Erythroblast (primary cell): ENCODE measurements at regions not wholly inside any gene's neighbourhood (a gene's known extent, or its start where the extent isn't known, plus 50 kb on each side); places are given as distances from the start of the nearest gene placed in this dataset.
"Not testable (repeated sequence)": the region's sequence is repeated elsewhere in the genome, so short reads cannot be mapped to it uniquely, and the experiment has no call there.

Source experiments
- DNase-seq, 2 experiments: peaks; one replicate each; lab custom pipeline; 2025; lab: John Stamatoyannopoulos, UW
- GATA1 ChIP-seq: IDR thresholded peaks from 2 replicates; pipeline ENCODE4 v1.6.1; 2011; ENCODE audit warnings: low read depth, mild to moderate bottlenecking, control low read depth, low read length, moderate library complexity
- POLR2A ChIP-seq: IDR thresholded peaks from 2 replicates; pipeline ENCODE4 v1.6.1; 2011; ENCODE audit warnings: mild to moderate bottlenecking, low read length

DNA sequence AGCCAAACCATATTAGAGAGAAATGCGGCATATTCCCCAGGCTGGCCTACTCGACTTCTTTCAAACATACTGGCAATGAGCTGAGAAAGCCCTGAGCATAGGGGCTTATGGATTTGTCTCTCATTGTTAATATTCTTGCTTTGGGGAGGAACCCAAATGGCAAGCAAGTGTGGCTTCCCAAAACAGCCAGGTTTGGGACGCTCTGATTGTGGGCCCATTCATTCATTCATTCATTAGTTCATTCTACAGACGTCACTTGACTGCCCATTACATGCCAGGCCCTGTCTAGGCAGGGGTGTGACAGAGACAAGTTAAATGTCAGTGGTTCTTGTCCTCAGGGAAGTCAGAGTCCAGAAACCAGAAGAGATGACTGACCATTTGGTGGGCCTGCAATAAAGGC lies 77.4 kb upstream of the THBS1 start:
- TF ChIP-seq GATA1 (no peak), POLR2A (no peak)
- no peak for DNase-seq

DNA sequence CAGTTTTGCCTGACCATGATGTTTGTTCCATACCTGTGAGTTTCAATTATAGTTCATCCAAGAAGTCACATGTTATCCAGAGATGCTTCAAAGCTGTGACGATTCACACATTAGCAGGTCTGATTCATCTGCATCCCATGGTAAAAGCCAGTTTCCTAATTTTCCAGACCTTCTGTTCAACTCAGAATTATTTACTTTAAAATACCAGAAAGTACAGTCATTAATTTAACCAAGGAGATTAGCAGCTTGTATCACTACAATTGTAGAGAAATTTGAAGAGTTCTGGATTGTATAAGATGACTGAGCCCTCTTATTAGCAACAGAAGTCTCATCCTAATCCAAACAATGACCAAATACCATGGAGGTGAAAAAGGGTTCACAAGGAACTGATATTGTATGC lies 76.1 kb upstream of the THBS1 start:
- DNase-seq: no peak
- no peak for TF ChIP-seq POLR2A
- TF ChIP-seq GATA1: no peak

DNA sequence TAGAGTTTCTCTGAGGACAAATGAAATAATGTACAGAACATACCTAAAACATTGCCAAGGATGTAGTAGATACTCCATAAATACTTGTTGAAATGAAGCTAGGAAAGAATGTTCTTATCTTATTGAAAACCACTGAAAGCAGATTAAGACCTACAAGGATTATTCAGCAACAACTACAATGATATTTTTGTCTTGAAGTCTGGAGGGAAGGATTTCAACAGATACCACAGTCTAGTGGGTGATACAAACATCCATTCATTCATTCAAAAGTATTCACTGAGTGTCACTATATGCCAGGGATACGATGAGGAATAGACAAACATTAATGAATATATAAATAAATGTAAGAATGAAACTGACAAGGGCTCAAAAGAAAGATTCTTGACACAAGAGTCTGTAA lies 74.7 kb upstream of the THBS1 start:
- TF ChIP-seq GATA1: no peak
- TF ChIP-seq POLR2A: no peak
- DNase-seq: no peak

DNA sequence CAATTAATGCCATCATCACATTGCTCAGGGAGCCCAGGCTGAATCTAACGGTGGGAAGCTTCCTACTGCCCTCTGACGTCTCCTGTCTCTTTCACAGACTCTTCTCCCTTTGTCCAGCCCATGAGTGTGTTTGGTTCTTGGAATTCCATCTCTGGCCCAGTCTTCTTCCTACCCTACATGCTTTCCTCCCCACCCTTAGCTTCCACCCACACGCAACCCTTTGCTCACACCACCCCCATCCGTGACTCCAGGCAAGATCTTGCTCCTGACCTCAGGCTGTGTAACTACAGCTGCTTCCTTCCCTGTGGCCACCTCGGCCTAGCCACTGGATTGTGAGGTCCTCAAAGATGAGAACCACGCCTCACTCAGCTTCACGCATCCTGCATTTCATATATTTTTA lies 72.3 kb upstream of the THBS1 start:
- no peak for DNase-seq

DNA sequence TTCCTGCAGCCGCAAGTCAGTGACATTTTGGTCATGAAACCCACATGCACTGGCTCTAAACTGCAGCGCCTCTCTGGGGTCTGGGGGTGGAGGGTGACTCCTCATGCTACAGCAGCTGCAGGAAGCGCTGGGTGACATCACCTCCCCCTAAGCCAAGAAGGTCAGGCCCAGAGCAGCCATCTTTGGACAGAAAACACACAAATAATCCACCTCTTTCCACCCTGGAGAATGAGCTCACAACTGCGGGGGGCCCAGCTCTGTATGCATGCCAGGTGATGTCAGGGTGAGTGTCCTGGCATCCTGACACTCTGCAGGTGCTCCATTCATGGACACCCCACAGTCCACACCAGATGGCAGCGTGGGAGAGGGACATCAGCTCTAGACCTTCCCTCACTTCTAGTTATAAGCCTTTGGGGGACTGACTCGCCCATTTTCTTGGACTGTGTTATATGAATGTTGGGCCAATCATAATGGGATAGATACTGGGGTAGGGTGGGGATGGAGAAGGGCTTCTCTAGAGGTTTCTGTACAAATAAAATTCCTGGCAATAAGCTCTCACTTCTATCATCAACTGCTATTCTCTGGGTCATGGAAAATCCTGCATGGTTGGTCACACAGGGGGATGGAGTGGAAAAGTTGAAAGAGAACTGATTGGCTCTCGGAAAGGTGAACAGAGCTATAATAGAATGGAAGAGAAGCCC lies 70.7 kb upstream of the THBS1 start:
- DNase-seq: no peak
- no peak for TF ChIP-seq POLR2A
- TF ChIP-seq GATA1: no peak

More for the DNA sequence above, 72.3 kb upstream of the THBS1 start:
- no peak for TF ChIP-seq GATA1

DNA sequence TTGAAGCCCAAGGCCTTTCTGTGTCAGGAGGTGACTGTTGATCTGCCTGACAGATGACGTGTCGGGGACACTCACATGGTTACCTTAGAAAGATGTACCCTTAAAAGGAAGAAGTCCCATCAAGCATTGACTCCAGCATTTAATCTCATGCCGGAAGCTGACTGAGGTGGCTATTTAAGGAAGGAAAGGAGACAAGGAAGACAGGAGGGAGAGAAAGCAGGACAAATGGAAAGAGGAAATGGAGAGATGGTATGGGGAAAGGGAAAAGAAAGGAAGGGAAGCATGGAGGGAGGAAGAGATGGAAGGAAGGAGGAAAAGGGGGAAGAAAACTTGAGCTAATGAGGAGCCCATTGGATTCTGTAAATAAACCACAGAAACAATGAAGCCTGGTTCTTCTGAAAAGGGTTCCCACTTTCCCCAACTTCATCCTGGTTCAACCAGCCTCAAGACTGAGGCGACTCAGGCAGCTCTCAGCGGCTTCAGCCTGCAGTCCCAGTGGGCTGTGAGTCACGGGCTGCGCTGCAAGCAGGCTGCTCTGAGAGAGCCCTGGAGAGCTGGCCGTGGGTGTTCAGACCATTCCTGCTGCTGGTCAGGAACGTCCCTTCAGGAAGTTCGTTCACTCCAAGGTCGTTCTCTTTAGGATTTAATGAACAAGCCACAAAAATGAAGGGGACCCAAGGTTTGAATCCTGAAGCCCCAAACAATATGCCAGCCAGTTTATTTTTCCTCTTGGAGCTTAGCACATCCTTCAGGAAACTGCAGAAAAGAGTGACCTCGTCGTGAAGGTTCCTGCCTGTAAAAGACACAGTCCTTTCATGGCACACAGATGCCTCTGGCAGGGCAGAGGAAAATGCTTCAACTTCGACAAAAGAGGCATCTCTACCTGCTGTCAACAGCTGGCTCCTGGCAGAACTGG lies 69.6 kb upstream of the THBS1 start:
- no peak for TF ChIP-seq POLR2A
- TF ChIP-seq GATA1: no peak
- DNase-seq: no peak

DNA sequence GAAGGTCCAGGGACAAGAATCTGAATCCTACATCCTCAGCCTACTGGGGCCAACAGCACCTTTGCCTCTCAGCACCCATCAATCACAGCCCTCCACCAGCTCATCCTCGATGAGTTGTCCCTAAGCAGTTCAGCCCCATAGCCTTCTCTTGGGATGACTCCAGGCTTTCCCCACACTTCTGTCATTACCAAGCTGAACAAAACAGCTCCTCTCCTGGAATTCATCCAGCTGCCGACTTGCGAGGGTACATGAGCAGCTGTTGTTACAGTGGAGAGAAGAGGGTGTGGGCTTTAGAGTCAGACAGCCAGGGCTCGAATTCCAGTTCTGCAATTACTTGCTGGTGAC lies 69.0 kb upstream of the THBS1 start:
- TF ChIP-seq POLR2A (no peak), GATA1 (no peak)
- no peak for DNase-seq

DNA sequence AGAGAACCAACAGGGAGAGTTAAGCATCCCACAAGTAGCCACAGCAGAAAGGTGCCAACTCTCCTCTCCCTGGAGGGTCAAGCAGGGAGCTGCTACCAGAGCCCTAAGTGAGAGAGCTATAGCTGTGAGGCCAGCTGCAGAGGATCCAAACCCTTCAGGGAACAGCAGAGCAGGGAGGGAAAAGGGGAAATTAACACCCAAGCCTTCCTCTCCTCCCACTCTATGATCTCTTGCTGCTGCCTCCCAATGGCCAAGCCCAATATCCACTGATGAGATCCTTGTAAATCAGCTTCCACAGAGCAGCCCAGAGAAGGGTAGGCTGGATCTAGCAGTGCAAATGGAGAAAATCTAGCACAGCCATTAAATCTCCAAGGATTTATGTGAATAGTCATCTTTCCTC lies 68.2 kb upstream of the THBS1 start:
- no peak for DNase-seq
- TF ChIP-seq GATA1 (no peak), POLR2A (no peak)

DNA sequence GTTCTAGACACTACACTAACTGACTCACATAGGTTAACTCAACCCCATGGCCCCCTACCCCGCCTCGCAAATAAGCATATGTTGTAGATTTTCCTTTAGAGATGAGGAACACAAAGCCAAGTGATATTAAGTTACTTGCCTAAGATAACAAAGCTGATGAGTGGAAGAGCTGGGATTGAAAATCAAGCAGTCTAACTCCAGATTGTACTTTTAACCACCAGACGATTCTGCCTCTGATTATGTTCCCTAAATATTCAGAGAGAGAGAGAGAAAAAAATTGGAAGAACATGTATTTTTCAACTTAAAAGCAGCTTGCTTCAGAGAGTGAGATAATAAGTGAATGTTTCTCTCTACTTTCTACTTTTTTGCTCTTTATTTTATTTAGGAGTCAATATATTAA lies 66.9 kb upstream of the THBS1 start:
- no peak for TF ChIP-seq POLR2A
- TF ChIP-seq GATA1: no peak
- no peak for DNase-seq

DNA sequence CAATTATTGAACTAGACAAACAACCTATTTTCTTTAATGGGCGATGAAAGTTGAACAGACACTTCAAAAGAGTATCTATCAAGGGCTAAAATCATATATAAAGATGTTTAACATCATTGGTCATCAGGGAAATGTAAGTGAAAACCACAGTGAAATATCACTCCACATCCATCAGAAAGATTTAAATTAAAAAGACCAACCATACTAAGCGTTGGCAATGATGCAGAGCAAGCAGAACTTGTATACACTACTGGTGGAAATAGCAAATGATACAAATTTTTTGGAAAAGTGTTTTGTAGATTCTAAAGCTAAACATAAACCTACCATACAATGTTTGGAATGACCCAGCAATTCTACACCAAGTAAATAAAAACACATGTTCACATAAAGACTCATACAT lies 65.9 kb upstream of the THBS1 start:
- DNase-seq: no peak
- TF ChIP-seq GATA1 (no peak), POLR2A (no peak)

DNA sequence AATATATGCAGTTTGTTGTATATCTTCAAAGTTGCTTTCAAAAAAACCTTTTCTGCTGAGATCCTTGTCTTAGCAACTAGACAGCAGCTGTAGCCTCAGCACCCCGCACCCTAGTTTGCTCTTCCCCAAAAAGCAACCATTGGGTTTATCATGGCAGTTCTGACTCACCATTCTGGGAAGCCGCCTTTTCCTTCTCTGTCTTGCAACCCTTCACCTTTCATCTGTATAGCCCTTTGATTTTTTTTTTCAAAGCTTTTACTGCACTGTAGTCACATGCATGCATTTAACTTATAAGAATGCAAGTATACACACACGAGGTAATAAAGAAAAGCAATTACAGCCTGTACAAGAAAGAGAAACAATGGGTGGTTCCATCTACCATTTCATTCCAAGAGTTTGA lies 65.1 kb upstream of the THBS1 start:
- DNase-seq: no peak
- no peak for TF ChIP-seq GATA1
- no peak for TF ChIP-seq POLR2A

DNA sequence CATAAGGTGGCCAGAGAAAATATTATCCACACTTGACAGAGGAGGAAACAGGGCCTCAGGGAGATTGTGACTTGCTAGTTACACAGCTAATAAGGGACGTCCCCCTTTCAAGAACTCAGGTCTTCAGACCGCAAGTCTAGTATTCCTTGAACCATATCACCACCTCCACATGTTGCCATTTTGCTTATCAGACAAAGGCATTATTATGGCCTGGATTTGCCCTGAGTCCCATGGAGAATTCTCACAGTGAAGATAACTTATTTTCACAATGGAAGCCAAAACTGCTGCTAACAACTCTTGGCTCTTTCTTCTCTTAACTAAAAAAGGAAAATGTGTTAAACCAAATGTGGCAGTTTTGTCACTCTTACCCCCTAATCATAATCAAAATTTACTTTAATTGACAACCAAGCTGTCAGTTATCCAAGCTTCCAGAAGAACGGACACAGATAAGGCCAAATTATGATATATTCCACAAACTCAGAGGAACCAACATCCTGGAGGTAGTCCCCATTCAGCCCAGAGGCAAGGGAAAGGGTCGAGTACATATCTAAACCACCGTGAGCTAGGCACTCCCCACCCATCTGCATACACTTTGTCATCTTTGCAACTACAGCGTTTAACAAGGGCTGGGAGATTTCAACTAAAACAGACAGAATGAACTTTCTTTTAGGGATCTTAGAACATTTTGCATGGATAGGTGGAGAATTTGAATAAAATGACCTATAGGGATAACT lies 63.6 kb upstream of the THBS1 start:
- peak; percentile 53 to 81 for DNase-seq

DNA sequence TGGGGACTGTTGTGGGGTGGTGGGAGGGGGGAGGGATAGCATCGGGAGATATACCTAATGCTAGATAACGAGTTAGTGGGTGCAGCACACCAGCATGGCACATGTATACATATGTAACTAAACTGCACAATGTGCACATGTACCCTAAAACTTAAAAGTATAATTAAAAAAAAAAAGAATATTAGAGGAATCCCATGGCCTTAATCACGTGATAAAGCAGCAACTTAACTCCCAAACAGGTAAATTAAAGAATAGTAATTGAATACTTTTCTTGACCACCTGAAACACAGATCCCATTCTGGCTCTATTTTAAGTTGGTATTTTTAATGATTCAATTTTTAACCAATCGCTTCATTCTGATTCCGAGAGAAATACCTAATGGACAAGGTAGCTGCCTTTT lies 56.9 kb upstream of the THBS1 start:
- not testable (repeated sequence) for DNase-seq

More for the DNA sequence above, 63.6 kb upstream of the THBS1 start:
- TF ChIP-seq GATA1: no peak
- no peak for TF ChIP-seq POLR2A

DNA sequence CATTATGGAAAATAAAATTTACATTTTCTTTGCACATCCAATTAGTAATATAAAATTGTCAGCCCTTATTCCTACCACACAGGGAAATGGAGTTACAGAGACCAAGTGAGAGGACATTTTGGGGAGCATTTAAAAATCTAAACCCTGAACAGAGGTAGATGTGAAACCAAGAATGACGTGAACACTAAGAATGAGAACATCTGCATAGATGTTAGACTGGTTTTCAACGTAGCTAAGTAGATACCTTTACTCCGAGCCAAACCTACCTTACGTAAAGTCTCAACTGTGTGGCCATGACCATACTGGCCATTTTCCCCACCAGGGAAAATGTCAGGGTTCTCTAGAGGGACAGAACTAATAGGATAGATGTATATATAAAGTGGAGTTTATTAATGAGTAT lies 51.4 kb upstream of the THBS1 start:
- TF ChIP-seq POLR2A: no peak
- TF ChIP-seq GATA1: no peak
- DNase-seq: no peak
